SK-N-MC (cell line): ENCODE measurements at regions not wholly inside any gene's neighbourhood (a gene's known extent, or its start where the extent isn't known, plus 50 kb on each side); places are given as distances from the start of the nearest gene placed in this dataset.

Source experiments
- DNase-seq: peaks from one replicate; pipeline ENCODE4 v3.0.0-alpha.2; 2011; ENCODE audit warnings: low read depth, low spot score
- H3K27ac ChIP-seq: fragments of 200-600 bp; sonication (generic); 2 replicates; pipeline ENCODE4 v1.5.1; 2016; ENCODE audit warnings: mixed run types
- H3K36me3 ChIP-seq: fragments of 200-600 bp; sonication (generic); 2 replicates; pipeline ENCODE4 v1.6.1; 2017; ENCODE audit warnings: antibody characterized with exemption, low read length, mixed read lengths; ENCODE audit not compliant: insufficient read depth
- H3K4me3 ChIP-seq: fragments of 200-600 bp; sonication (generic); 2 replicates; pipeline ENCODE4 v1.5.1; 2016
- H3K9ac ChIP-seq: fragments of 200-600 bp; sonication (generic); 2 replicates; pipeline ENCODE4 v1.8.0; 2017; ENCODE audit warnings: mixed run types, mixed read lengths; ENCODE audit not compliant: insufficient read length
- H3K9me3 ChIP-seq: fragments of 200-600 bp; sonication (generic); 2 replicates; pipeline ENCODE4 v1.6.1; 2017; ENCODE audit warnings: low read depth, mild to moderate bottlenecking, antibody characterized with exemption, low read length, moderate library complexity, mixed read lengths
- EZH2 ChIP-seq: fragments of 200-600 bp; sonication (generic); IDR thresholded peaks from one replicate; pipeline ENCODE4 v1.6.1; 2017; ENCODE audit warnings: antibody characterized with exemption
- FOXP2 ChIP-seq: optimal IDR thresholded peaks from 2 replicates; pipeline ENCODE3; 2011; ENCODE audit warnings: mild to moderate bottlenecking, moderate library complexity; ENCODE audit not compliant: insufficient read depth; ENCODE audit errors: extremely low read length, control extremely low read depth
- POLR2AphosphoS5 ChIP-seq: IDR thresholded peaks from 2 replicates; pipeline ENCODE4 v1.6.1; 2012; ENCODE audit warnings: mild to moderate bottlenecking, low read depth, low read length, borderline replicate concordance

DNA sequence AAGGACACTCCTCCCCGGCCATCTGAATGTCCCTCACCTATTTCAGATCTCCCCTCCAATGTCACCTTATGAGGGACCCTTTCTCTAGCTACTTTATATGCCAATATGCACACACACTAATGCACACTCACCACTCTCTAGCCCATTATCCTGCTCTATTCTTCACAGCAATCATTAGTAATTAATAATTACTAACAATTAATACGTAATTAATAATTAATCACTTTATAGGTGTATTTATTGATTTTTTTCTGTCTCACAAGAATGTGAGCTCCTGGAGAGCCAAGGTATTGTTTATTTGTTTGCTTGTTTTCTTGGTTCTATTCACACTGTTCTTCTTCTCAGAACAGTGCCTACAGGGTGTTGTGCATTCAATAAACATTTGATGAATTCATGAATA lies 385.2 kb upstream of the DUSP10 start:
- Histone ChIP-seq H3K36me3 (no peaks in the 10 kb centered on the region), H3K27ac (no peak overlapping the region), H3K4me3 (no peak overlapping the region), H3K9ac (no peak overlapping the region), H3K9me3 (no peaks in the 10 kb centered on the region)
- no peak for TF ChIP-seq FOXP2
- no peak for TF ChIP-seq POLR2AphosphoS5
- TF ChIP-seq EZH2, result no peak
- DNase-seq, result no peak

DNA sequence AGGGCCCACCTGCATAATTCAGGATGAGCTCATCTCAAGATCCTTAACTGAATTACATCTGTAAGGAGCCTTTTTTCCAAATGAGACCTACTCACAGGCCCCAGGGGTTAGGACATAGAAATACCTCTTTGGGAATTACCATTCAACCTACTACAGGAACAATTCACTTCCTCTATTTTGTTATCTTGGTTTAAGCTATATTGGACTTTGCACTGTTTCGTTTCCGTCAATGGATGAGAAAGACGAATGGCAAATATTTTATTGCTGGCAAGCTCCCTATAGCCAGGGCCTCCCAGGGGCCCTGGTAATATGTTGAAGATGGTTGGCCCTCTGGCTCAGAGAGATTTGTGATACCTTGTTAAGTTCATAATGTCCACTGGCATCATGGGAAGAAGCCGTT lies 384.2 kb upstream of the DUSP10 start:
- Histone ChIP-seq H3K9me3 (no peaks in the 10 kb centered on the region), H3K9ac (no peak overlapping the region), H3K4me3 (no peak overlapping the region), H3K36me3 (no peaks in the 10 kb centered on the region), H3K27ac (no peak overlapping the region)
- no peak for DNase-seq
- TF ChIP-seq FOXP2 (no peak), POLR2AphosphoS5 (no peak), EZH2 (no peak)

GRCh38 chr1:222124602-222125001 lies 382.7 kb upstream of the DUSP10 start:
- Histone ChIP-seq H3K9me3 (no peaks in the 10 kb centered on the region), H3K9ac (no peak overlapping the region), H3K4me3 (no peak overlapping the region), H3K27ac (no peak overlapping the region), H3K36me3 (no peaks in the 10 kb centered on the region)
- DNase-seq, result no peak
- no peak for TF ChIP-seq EZH2
- TF ChIP-seq FOXP2, result no peak
- TF ChIP-seq POLR2AphosphoS5, result no peak

GRCh38 chr1:222123111-222123510 lies 381.2 kb upstream of the DUSP10 start:
- no peaks in the 10 kb centered on the region for H3K36me3 ChIP-seq
- no peak overlapping the region for H3K9ac ChIP-seq
- H3K4me3 ChIP-seq, result no peak overlapping the region
- H3K9me3 ChIP-seq, result no peaks in the 10 kb centered on the region
- no peak overlapping the region for H3K27ac ChIP-seq
- no peak for TF ChIP-seq EZH2
- no peak for TF ChIP-seq POLR2AphosphoS5
- no peak for TF ChIP-seq FOXP2
- DNase-seq, result no peak

GRCh38 chr1:222117809-222118208 lies 375.9 kb upstream of the DUSP10 start:
- TF ChIP-seq FOXP2 (no peak), EZH2 (no peak), POLR2AphosphoS5 (no peak)
- Histone ChIP-seq H3K4me3 (no peak overlapping the region), H3K27ac (no peak overlapping the region), H3K36me3 (no peaks in the 10 kb centered on the region), H3K9ac (no peak overlapping the region), H3K9me3 (no peaks in the 10 kb centered on the region)
- no peak for DNase-seq

- H3K9ac ChIP-seq, result no peak overlapping the region
- no peak for TF ChIP-seq POLR2AphosphoS5
- no peak for TF ChIP-seq EZH2
- no peak for TF ChIP-seq FOXP2
- H3K9me3 ChIP-seq, result no peaks in the 10 kb centered on the region
- H3K36me3 ChIP-seq, result no peaks in the 10 kb centered on the region
- no peak overlapping the region for H3K27ac ChIP-seq
- DNase-seq, result no peak
- H3K4me3 ChIP-seq, result no peak overlapping the region
Observed at GRCh38 chr1:222114536-222115156, 372.8 kb upstream of the DUSP10 start.

DNA sequence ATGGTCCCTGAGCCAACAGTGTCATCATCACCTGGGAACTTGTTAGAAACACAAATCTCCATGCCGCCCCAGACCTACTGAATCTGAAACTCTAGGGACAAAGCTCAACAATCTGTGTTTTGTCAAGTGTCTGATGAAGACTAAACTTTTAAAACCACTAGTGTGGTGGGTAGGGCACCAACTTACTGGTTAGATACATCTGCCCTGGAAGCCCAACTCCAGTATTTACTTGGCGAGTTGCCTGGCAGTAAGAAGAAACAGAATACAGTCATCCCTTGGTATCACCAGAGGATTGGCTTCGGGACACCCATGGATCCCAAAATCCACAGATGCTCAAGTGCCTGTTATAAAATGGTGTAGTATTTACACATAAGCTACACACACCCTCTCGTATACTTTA lies 367.9 kb upstream of the DUSP10 start:
- no peaks in the 10 kb centered on the region for H3K36me3 ChIP-seq
- H3K9me3 ChIP-seq, result no peaks in the 10 kb centered on the region
- no peak overlapping the region for H3K9ac ChIP-seq
- H3K27ac ChIP-seq, result no peak overlapping the region
- no peak for DNase-seq
- no peak overlapping the region for H3K4me3 ChIP-seq
- TF ChIP-seq FOXP2 (no peak), EZH2 (no peak), POLR2AphosphoS5 (no peak)

GRCh38 chr1:222107975-222108374 lies 366.1 kb upstream of the DUSP10 start:
- no peak for TF ChIP-seq EZH2
- no peak for TF ChIP-seq POLR2AphosphoS5
- no peak for TF ChIP-seq FOXP2
- Histone ChIP-seq H3K9me3 (no peaks in the 10 kb centered on the region), H3K27ac (no peak overlapping the region), H3K9ac (no peak overlapping the region), H3K4me3 (no peak overlapping the region), H3K36me3 (no peaks in the 10 kb centered on the region)
- no peak for DNase-seq

- H3K4me3 ChIP-seq, result no peak overlapping the region
- no peak for TF ChIP-seq FOXP2
- TF ChIP-seq POLR2AphosphoS5, result no peak
- no peak for TF ChIP-seq EZH2
- H3K36me3 ChIP-seq, result no peaks in the 10 kb centered on the region
- H3K27ac ChIP-seq, result no peak overlapping the region
- no peak for DNase-seq
- no peaks in the 10 kb centered on the region for H3K9me3 ChIP-seq
- H3K9ac ChIP-seq, result no peak overlapping the region
Observed at GRCh38 chr1:222107267-222107666, 365.4 kb upstream of the DUSP10 start.
